Activated CD8-positive, alpha-beta memory T cell treated with anti-CD3 and anti-CD28 coated beads for 36 hours (primary cell): ENCODE measurements at regions not wholly inside any gene's neighbourhood (a gene's known extent, or its start where the extent isn't known, plus 50 kb on each side); places are given as distances from the start of the nearest gene placed in this dataset.
"Not testable (repeated sequence)": the region's sequence is repeated elsewhere in the genome, so short reads cannot be mapped to it uniquely, and the experiment has no call there.

Experiments used
- CTCF ChIA-PET: fragments of 350-600 bp; sonication (Branson Sonifier 250); formaldehyde crosslinking; loops from one replicate; lab custom pipeline; 2021; ENCODE audit warnings: antibody characterized with exemption; lab: Charles Lee
- POLR2A ChIA-PET: fragments of 350-600 bp; sonication (Branson Sonifier 250); formaldehyde crosslinking; loops from one replicate; lab custom pipeline; 2021; ENCODE audit warnings: antibody characterized with exemption; lab: Charles Lee

DNA sequence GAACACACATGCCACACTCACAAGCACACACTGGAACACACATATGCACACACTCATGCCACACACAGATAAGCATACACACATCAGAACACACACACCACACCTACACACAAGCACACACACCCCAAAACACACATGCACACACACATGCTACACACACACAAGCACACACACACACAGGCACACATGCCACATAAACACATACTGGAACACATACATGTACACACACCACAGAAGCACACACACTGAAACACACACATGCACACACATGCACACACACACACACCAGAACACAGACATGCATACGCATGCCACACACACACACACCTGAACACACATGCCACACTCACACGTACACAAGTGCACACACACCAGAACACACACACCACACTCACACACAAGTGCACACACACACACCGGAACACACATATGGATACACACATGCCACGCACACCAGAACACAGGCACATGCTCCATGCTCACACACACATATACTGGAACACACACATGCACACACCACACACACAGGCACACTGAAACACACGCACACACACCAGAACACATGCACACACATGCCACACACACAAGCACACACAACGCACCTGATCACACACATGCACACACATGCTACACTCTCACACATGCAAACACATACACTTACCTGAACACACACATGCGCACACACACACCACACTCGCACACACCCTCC lies 78.0 kb upstream of the IRX4 start:
- ChIA-PET POLR2A (no interaction called here), CTCF (no interaction called here)

DNA sequence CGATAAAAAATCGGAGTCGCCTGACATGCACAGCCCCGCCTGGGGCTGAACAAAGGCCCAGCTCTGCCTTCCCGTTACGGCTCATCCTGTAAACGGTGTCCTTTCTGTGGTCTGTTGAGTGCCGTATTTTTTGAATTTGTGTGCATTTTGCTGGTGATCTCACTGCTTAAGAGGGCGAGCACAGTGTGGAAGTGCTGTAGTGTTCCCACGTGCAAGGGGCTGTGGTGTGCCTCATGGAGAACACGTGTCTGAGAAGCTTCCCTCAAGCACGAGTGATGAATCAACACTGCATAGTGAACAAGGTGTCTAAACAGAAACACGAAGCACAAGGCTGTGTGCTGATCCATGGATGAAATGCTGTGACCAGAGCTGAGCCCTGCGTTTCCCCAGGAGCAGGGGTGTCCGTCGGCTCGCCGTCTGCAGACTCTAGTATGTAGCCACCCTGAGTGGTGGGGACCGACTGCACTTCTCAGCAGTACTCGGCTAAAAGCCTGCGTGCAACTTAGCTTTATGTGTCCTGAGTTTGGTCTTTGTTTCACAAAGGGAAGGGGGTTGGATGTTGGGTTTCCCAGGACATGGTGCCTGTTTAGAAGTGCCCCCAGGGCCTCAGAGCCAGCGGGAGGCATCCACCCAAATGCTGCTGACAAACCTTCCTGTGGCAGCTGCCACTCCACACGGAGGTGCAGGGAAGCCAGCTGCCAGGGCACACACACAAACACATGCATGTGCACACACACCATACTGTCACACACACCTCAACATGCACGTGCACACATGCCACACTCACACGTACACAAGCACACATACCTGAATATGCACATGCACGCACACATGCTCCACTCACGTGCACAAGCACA lies 77.2 kb upstream of the IRX4 start:
- CTCF ChIA-PET, result no interaction called here
- POLR2A ChIA-PET, result no interaction called here

DNA sequence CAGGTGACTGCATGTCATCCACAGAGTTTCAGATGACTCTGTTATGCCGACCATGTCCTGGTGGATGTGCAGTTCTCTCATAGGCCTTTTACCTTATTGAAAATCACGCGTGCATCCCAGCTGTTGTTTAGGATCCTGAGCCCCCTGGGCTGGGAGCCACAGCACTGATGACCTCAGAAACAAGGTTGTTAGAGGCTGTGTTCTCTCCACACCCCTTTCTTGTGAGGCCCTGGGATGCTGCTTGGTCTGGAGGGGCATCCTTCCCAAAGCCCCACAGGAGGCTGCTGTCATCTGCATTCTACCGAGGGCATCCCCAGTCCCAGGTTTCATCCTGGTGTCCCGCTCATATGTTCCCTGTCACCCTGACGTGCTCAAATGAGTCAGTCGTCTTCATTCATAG lies 76.5 kb upstream of the IRX4 start:
- CTCF ChIA-PET, result no interaction called here
- POLR2A ChIA-PET, result no interaction called here

DNA sequence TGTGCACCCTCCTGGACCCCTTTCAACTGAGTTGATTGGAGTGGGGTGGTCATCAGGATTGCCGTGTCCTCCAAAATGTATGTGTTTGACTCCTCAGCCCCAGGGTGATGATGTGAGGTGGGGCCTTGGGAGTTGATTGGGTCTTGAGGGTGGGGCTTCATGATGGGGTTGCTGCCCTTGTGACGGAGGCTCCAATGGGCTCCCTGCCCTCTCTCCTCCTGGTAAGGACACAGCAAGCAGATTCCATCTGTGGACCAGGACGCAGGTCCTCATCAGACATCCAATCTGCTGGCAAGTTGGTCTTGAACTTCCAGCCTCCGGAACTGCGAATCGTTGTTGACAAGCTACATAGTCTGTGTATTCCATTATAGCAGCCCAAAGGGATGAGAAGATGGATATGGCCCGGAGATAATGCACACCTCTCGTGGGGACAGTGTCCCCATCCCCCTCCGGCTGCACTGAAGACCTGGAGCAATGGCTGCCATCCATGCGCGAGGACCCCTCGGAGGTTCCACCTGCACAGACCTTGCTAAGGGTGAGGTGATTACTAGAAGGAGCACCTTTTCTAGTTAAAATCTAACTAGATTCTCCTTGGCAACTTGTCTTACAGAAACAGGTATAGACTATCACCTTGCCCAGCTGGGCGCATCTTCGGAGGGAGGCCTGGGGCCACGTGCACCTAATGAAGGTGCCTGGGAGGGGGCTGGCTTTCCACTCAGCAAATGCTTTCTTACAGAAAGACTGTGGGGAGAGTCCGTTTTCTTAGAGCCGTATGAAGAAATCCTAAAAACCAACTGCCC lies 75.7 kb upstream of the IRX4 start:
- POLR2A ChIA-PET, result no interaction called here

DNA sequence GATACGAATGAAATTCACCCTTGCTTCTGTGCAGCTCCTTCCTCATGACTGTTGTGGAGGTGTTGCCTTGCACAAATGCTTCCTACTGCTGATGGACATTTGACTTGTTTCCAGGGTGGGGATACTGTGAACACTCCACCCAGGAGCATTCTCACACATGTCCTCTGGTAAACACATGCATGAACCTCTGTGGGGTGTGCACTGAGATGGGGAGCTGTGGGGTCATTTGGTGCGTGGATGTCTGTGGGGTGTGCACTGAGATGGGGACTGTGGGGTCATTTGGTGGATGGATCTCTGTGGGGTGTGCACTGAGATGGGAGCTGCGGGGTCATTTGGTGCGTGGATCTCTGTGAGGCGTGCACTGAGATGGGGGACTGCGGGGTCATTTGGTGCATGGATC lies 72.9 kb upstream of the IRX4 start:
- ChIA-PET CTCF (no interaction called here), POLR2A (no interaction called here)

More for the DNA sequence above, 75.7 kb upstream of the IRX4 start:
- CTCF ChIA-PET, result no interaction called here

DNA sequence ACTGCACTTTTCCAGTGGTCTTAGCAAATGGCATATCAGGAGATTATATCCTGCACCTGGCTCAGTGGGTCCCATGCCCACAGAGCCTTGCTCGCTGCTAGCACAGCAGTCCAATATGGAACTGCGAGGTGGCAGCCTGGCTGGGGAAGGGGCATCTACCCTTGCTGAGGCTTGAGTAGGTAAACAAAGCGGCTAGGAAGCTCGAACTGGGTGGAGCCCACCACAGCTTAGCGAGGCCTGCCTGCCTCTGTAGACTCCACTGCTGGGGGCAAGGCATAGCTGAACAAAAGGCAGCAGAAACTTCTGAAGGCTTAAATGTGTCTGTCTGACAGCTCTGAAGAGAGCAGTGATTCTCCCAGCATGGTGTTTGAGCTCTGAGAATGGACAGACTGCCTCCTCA lies 71.0 kb upstream of the IRX4 start:
- CTCF ChIA-PET, POLR2A ChIA-PET: not testable (repeated sequence)

DNA sequence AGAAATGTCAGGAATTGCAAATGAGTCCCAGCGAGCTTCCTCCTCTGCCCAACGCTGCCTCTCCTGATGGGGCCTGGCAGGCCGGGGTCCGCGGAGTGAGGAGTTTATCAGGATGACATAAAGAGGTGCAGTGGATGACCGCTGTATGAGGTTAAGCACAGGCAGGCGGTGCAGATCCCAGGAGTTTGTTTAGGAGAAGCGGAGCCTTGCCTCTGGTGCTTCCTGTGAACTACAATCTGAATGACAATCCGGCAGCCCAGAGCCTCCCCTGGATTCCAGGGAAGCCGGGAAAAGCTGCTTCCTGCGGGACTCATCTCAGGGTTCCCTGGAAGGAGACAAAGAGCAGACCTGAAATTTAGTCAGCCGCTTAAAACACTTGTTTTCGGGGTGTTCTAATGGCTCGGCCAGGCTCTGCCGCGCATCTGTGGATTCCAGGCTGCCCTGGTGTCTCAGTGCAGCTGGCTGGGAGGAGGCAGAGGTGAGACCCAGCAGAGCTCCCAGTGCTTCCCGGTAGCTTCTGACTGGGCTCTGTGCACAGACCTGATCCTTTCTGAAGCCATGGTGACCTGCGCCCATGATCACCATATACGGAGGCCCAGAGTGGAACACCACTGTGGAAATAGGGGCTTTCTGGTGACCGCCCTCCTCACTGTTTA lies 69.8 kb upstream of the IRX4 start:
- ChIA-PET POLR2A (no interaction called here), CTCF (no interaction called here)

DNA sequence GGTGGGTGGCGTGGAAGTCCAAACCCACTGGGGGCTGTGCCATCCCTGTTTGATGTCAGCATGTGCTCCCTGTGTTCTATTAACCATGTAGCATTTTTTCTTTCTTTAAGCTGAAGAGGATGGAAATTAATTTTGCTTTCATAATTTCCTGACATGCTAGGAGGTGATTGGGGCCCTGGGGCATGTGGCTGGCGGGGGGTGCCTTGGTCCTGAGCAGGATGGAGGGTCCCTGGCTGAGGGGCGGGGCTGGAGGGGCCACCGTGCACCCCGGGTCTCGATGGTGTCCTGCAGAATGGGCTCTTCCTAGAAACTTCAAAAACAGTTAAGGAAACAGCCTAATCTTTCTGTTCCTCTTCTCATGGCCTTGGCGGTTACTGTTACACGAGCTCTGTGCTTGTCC lies 69.3 kb upstream of the IRX4 start:
- POLR2A ChIA-PET, result no interaction called here
- CTCF ChIA-PET, result no interaction called here

DNA sequence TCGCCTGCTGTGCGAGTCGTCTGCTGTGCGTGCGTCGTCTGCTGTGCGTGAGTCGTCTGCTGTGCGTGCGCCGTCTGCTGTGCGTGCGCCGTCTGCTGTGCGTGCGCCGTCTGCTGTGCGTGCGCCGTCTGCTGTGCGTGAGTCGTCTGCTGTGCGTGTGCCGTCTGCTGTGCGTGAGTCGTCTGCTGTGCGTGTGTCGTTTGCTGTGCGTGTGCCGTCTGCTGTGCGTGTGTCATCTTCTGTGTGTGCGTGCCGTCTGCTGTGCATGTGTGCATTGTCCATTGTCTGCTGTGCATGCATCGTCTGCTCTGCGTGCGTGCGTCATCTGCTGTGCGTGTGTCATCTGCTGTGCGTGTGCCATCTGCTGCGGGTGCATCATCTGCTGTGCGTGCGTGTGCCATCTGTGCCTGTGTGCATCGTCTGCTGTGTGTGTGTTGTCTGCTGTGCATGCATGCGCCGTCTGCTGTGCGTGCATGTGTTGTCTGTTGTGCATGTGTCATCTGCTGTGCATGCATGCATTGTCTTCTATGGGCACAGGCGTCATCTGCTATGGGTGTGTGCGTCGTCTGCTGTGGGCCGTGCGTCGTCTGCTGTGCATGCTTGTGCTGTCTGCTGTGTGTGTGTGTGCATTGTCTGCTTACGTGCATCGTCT lies 68.6 kb upstream of the IRX4 start:
- CTCF ChIA-PET, result no interaction called here

DNA sequence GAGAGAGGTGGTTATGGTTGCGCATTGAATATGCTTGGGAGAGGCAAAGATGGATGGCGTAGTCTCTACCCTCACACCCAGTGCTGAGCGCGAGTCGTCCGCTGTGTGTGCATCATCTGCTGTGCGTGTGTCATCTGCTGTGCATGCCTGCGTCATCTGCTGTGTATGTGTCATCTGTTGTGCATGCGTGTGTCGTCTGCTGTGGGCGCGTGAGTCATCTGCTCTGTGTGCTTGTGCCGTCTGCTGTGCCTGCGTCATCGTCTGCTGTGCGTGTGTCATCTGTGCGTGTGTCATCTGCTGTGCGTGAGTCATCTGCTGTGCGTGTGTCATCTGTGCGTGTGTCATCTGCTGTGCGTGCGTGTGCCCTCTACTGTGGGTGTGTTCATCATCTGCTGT lies 68.0 kb upstream of the IRX4 start:
- CTCF ChIA-PET, result no interaction called here
- POLR2A ChIA-PET, result no interaction called here

More for the DNA sequence above, 68.6 kb upstream of the IRX4 start:
- POLR2A ChIA-PET, result no interaction called here

DNA sequence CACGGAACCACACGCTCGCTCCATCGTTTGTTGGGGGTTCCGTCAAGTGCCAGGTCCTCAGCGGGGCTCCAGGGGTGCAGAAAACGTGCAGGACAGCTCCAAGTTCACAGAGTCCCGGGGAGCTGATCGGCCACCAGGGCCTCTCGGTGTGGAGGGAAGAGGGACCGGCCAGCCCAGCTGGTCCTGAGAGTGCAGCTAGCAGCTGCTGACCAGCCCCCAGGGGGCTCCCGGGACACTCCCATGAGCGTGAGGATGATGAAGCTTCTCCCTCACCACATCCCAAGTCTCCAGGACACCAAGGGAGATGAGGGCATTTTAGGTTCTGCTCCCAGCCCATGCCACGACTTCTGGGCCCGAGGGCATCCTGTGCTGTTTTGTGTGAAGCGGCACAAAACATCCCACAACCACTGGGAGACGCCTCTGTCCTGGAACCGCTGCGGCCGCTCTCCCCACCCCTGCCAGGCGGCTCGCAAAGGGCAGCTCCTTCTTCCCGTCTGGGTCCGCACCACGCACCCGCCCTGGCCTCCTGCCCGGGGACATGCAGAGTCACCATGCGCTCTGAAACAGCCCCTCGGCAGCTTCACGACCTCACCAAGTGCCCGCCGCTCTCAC lies 67.5 kb upstream of the IRX4 start:
- CTCF ChIA-PET, result no interaction called here
- POLR2A ChIA-PET, result no interaction called here

DNA sequence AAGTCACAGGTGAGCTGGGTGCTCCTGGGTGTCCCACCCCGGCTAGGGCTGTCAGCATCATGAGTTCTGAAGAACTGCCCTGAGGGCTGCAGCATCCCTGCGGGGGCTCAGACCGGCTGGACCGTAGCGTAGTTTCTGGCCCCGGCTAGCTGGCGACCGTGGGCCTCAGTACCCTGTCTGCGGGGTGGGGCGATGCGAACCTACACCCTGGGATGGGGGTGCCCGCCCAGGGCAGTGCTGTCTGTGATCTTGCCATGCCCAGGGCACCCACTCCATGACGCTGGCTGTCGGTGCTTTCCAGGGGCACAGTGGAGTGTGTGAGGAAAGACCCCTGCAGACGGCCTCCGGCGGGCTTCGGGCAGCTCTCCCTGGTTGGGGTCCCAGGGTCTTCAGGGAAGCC lies 66.5 kb upstream of the IRX4 start:
- CTCF ChIA-PET, result no interaction called here
- POLR2A ChIA-PET, result no interaction called here

DNA sequence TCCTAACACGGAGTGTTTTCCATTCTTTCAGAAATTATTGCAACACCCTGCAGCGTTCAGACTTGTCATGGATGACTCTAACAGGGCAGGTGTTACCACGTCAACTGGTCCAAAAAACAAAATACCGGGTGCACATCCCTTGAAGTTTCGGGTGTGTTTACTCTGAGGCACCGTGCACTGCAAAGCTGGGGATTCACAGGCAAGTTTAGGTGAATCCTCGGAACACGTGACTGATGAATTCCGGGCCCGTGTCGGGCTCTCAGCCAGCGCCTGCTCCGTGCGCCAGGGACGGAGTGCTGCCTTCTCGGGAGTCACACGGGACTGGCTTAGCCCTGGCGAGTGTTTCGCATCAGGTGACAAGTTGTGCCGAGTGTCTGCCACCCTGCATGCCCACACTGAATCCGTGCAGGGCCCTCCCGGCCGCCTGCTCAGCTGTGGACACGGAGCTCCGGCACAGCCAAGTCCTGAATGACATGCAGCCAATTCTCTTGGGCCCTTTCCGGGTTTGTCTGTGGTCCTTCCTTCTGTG lies 66.0 kb upstream of the IRX4 start:
- CTCF ChIA-PET, result no interaction called here
- POLR2A ChIA-PET, result no interaction called here

DNA sequence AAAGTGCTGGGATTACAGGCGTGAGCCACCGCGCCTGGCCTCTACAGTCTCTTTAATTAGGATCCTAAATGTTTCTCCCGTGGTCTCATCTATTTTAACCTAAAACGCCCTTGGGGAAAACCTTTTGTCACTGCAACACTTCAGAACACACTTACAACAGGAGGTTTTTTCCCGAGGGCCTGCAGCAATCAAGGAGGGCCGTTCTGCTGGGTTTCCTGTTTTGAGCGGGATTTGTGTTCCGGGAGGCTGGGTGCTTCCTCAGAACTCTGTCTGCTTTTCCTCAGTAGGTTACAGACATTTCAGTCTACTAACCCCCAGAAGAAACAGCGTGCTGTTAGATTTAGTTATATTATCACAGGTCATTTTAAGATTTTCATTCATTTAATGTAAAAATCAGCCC lies 65.4 kb upstream of the IRX4 start:
- POLR2A ChIA-PET, result no interaction called here

DNA sequence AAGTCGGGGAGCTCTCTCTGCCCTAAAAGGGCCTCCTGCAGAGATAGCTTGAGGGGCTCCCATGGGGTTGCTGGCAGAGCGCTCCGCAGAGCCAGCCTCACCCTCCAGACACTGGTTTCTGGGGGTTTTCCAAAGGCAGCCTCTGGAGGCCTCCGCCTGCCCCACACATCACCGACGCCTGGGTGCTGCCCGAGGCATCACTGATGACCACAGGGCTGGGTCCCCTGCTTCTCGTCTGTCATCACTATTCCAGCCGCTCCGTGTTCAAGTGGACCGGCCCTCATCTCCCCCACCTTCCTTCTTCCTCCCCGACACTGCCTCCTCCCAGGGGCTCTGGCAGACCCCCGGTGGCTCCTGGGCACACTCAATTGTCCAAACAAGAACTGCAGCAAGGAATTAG lies 64.1 kb upstream of the IRX4 start:
- POLR2A ChIA-PET, result no interaction called here
- CTCF ChIA-PET, result no interaction called here

More for the DNA sequence above, 65.4 kb upstream of the IRX4 start:
- CTCF ChIA-PET, result no interaction called here

DNA sequence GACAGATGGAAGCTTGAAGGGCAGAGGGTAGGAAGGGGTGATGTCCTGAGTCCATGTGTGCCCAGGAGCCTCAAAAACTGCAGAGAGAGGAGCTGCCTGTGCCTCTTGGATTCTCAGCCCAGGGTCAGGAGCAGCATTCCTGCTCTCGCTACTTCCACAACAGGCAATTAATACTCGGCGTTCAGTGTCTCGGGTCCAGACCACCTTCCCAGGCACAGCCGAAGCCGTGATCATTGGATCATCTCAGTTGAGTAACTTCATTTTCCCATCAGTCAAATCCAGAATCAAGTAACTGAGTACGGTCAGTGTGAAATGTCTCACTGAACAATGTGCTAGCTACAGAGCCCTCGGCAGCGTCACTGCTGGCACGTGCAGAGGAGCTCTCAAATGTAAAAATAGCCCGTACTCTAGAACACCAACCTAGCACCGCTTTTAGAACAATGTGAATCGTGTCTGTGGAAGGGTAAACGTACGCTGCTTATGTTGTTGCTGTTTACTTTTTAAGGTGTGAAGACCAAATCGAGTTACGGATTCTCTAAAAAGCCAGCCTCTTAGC lies 63.5 kb upstream of the IRX4 start:
- POLR2A ChIA-PET, result no interaction called here
- CTCF ChIA-PET, result no interaction called here

DNA sequence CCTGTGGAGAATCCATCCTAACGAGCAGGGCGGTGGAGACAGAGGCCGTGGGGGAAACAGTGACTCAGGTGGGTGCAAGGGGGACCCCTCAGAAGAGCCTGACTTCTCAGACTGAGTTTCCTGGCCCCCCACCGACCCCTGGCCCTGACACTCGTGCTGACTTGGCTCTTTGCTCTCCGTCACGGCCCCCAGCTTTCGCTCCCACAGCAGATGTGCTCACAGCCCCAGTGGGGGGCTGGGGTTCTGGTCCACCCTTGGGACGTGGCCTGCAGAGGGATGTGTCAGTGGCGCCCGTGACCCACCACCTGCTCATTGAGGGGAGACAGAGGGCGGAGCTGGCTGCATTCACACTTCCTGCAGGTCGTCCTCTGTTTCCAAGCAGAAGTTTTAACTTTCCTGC lies 62.9 kb upstream of the IRX4 start:
- CTCF ChIA-PET, result no interaction called here

DNA sequence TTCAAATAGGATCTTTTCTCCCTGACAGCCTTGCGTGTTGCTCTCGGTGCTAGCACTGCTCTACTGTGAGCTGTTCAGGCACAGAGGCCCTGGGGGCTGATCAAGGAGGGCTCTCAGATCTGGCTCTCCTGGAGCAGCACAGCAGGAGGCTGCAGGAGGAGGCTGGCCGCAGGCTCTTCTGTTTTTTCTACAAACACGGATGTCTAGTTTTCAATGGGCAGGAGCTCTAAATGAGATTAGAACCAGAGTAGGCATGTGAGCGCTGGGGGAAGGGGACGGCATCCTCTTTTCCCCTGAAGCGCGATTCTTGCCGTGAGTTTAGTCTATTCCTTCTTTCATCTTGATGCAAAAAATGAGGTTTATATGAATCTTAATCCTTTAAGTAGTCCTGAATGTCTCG lies 61.7 kb upstream of the IRX4 start:
- ChIA-PET CTCF (no interaction called here), POLR2A (no interaction called here)

More for the DNA sequence above, 62.9 kb upstream of the IRX4 start:
- POLR2A ChIA-PET, result no interaction called here
